ENCODE measurements at regions not wholly inside any gene's neighbourhood (a gene's known extent, or its start where the extent isn't known, plus 50 kb on each side); places are given as distances from the start of the nearest gene placed in this dataset.

GRCh38 chr20:56952258-56953047, 314.0 kb downstream of the BMP7 start:
- Histone ChIP-seq H2AFZ (ENCODE audit: low read depth, low read length, poor library complexity, severe bottlenecking) (no peak overlapping the region), H3K9me2 (ENCODE audit: insufficient read depth) (no peaks in the 10 kb centered on the region), H3K4me2 (ENCODE audit: low read length) (no peak overlapping the region), H3K27ac (ENCODE audit: low read depth, low read length) (no peak overlapping the region), H3K79me2 (ENCODE audit: insufficient read depth, low read length) (no peaks in the 10 kb centered on the region), H3K9me3 (ENCODE audit: control insufficient read depth in 1 of 2, insufficient read depth in 1 of 2, low read depth in 1 of 2, low read length in 2 of 2) (no peaks in the 10 kb centered on the region), H3K36me3 (ENCODE audit: control insufficient read depth in 1 of 2, insufficient read depth in 2 of 2, low read length in 2 of 2) (no peaks in the 10 kb centered on the region), H3K9ac (ENCODE audit: low read length) (no peak overlapping the region), H3K4me3 (replicated peaks in 1 of 2; ENCODE audit: low read depth in 1 of 2, low read length in 2 of 2) (no peak overlapping the region), H3K4me1 (ENCODE audit: control insufficient read depth in 1 of 2, insufficient read depth in 2 of 2, low read length in 2 of 2) (no peaks in the 10 kb centered on the region), H3K27me3 (ENCODE audit: insufficient read depth, low read length) (0 out of 2 replicates have a peak, but pooled peaks cover under 1% of the 10 kb centered on the region), H4K20me1 (ENCODE audit: insufficient read depth) (no peaks in the 10 kb centered on the region)
- RAD21 ChIA-PET (ENCODE audit: low non-redundant PET in 1 of 2, low total read pairs in 2 of 2, uncharacterized antibody in 2 of 2, unreplicated experiment in 2 of 2) = no interaction called here
- POLR2A ChIA-PET = no interaction called here
- TF ChIP-seq POLR2AphosphoS5 (IDR thresholded peaks at IDR 0.05; ENCODE audit: low read depth, low read length) (no peak), ELF1 (IDR thresholded peaks at IDR 0.05; ENCODE audit: borderline replicate concordance, low read depth) (no peak), SIN3A (IDR thresholded peaks at IDR 0.05; ENCODE audit: low read depth) (no peak), JUND (IDR thresholded peaks at IDR 0.05) (no peak), FOSL1 (IDR thresholded peaks at IDR 0.05; ENCODE audit: low read depth) (no peak), CEBPB (IDR thresholded peaks at IDR 0.05; ENCODE audit: low read depth) (no peak), ZBTB33 (IDR thresholded peaks at IDR 0.05; ENCODE audit: extremely low read depth, insufficient replicate concordance, low read length) (no peak), CBX3 (IDR thresholded peaks at IDR 0.05; ENCODE audit: low read depth) (no peak), EZH2phosphoT487 (IDR thresholded peaks at IDR 0.05; ENCODE audit: borderline replicate concordance) (no peak)
- CTCF ChIA-PET = no interaction called here
- no peak for ATAC-seq
- intact Hi-C loops (cut with micrococcal nuclease) = no loop called here
- DNase-seq (ENCODE audit: low read depth, low spot score) = no peak
- no TSS peak for BruUV-seq (replicated peaks)
